ENCODE measurements at regions not wholly inside any gene's neighbourhood (a gene's known extent, or its start where the extent isn't known, plus 50 kb on each side); places are given as distances from the start of the nearest gene placed in this dataset.

DNA sequence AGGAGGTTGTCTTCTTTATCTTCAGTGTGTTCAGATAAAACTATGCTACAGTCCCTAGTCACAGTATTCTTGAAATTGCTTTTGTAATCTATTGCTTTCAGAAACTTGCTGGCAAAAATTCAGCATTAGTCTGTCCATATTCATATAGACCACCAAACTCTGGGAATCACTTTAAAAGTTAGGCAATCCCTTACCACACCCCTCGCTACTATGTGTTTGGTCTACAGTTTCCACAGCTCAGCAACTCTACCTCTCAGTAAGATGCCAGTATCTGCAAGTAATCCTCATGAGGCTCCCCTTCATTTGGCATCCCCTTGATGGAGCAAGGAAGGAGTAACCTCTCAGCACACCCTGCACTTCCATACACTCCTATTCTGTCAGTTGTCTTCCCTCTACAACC lies 1706.6 kb upstream of the CELF4 start (continued):
- TF ChIP-seq MYB (IDR thresholded peaks at IDR 0.05; ENCODE audit: borderline replicate concordance, low read depth, low read length) (no peak), ETV6 (conservative IDR thresholded peaks at IDR 0.05 in 1 of 2, IDR thresholded peaks at IDR 0.05 in 1 of 2; ENCODE audit: borderline replicate concordance in 1 of 2, low read depth in 1 of 2) (no peak), SRF (IDR thresholded peaks at IDR 0.05; ENCODE audit: low read depth in 2 of 2, low read length in 2 of 2) (no peak), KAT2A (conservative IDR thresholded peaks at IDR 0.05; ENCODE audit: control insufficient read depth, low read depth, low read length) (no peak)

DNA sequence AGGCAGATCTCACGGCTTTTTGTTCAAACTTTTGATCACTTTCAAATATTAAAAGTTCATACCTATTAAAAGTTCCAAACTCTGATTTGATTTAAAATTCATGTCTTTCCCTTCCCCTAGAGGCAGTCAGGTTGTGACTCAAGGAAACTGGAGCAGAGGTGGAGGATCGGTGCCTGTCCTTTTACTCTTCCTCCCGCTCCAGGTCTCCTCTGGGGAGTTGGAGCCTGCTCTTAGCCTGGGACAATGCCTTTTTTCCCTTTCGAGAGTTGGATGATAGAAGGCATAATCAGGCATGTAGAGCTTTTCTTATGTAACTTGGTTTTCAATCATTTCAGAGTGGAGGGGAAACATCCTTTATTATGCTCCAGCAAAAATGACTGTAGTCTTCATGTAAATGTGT lies 1706.1 kb upstream of the CELF4 start:
- ATAC-seq (no peak), FAIRE-seq (no peak), DNase-seq (ENCODE audit: low read depth, low spot score) (no peak)
- Histone ChIP-seq H4K20me1 (ENCODE audit: control insufficient read depth, insufficient read depth) (no peaks in the 10 kb centered on the region), H3K4me1 (ENCODE audit: control insufficient read depth, insufficient read depth, low read length) (no peaks in the 10 kb centered on the region), H3K36me3 (ENCODE audit: control insufficient read depth in 2 of 2, insufficient read depth in 2 of 2, low read length in 1 of 2) (no peaks in the 10 kb centered on the region), H3K27me3 (replicated peaks in 1 of 2; ENCODE audit: control insufficient read depth in 2 of 2, insufficient read depth in 2 of 2, low read length in 1 of 2) (no peaks in the 10 kb centered on the region), H3K9ac (ENCODE audit: control insufficient read depth, insufficient read depth, low read length) (no peak overlapping the region), H2AFZ (ENCODE audit: control insufficient read depth, low read depth, low read length) (no peak overlapping the region), H3K4me2 (ENCODE audit: control insufficient read depth, insufficient read depth) (no peak overlapping the region), H3K4me3 (no peak overlapping the region), H3K9me3 (replicated peaks; ENCODE audit: control insufficient read depth, insufficient read depth, low read length) (no peaks in the 10 kb centered on the region), H3K27ac (ENCODE audit: control insufficient read depth, insufficient read depth) (no peak overlapping the region), H3K79me2 (ENCODE audit: control insufficient read depth, insufficient read depth, low read length) (no peaks in the 10 kb centered on the region)
- RAD21 ChIA-PET (ENCODE audit: unreplicated experiment), result no interaction called here
- in situ Hi-C loops (cut with MboI), result no loop called here
- POLR2A ChIA-PET, result no interaction called here
- intact Hi-C loops (cut with micrococcal nuclease; ENCODE audit: unreplicated experiment), result no loop called here
- SMC1A ChIA-PET (ENCODE audit: uncharacterized antibody, unreplicated experiment), result no interaction called here
- CTCF ChIA-PET, result interaction anchor here (0.6 kb wide), 1 partner anchor 49 kb away, joined by 3 read pairs; no protein-coding TSS in a partner anchor
- no TSS peak for BruUV-seq (replicated peaks)
- 10% methylated on average over 4 of the region's 4 CpGs for WGBS (ENCODE audit: insufficient coverage, insufficient replicate concordance, low lambda C conversion rate, missing lambda C conversion rate)
- TF ChIP-seq NFXL1 (IDR thresholded peaks at IDR 0.05; ENCODE audit: borderline replicate concordance), result no peak
- no peak for TF ChIP-seq SUZ12 (IDR thresholded peaks at IDR 0.05; ENCODE audit: unreplicated experiment)
- TF ChIP-seq, protein P1, sequence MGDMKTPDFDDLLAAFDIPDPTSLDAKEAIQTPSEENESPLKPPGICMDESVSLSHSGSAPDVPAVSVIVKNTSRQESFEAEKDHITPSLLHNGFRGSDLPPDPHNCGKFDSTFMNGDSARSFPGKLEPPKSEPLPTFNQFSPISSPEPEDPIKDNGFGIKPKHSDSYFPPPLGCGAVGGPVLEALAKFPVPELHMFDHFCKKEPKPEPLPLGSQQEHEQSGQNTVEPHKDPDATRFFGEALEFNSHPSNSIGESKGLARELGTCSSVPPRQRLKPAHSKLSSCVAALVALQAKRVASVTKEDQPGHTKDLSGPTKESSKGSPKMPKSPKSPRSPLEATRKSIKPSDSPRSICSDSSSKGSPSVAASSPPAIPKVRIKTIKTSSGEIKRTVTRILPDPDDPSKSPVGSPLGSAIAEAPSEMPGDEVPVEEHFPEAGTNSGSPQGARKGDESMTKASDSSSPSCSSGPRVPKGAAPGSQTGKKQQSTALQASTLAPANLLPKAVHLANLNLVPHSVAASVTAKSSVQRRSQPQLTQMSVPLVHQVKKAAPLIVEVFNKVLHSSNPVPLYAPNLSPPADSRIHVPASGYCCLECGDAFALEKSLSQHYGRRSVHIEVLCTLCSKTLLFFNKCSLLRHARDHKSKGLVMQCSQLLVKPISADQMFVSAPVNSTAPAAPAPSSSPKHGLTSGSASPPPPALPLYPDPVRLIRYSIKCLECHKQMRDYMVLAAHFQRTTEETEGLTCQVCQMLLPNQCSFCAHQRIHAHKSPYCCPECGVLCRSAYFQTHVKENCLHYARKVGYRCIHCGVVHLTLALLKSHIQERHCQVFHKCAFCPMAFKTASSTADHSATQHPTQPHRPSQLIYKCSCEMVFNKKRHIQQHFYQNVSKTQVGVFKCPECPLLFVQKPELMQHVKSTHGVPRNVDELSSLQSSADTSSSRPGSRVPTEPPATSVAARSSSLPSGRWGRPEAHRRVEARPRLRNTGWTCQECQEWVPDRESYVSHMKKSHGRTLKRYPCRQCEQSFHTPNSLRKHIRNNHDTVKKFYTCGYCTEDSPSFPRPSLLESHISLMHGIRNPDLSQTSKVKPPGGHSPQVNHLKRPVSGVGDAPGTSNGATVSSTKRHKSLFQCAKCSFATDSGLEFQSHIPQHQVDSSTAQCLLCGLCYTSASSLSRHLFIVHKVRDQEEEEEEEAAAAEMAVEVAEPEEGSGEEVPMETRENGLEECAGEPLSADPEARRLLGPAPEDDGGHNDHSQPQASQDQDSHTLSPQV (IDR thresholded peaks at IDR 0.05), result no peak
- no peak for TF ChIP-seq CBX5 (IDR thresholded peaks at IDR 0.05; ENCODE audit: low read depth)
- no peak for TF ChIP-seq HDAC6 (IDR thresholded peaks at IDR 0.05; ENCODE audit: unreplicated experiment)
- TF ChIP-seq TCF12 (IDR thresholded peaks at IDR 0.05; ENCODE audit: low read depth, low read length), result no peak
- no peak for TF ChIP-seq TAF1 (IDR thresholded peaks at IDR 0.05; ENCODE audit: borderline replicate concordance, low read depth, low read length)
- no peak for TF ChIP-seq PML (IDR thresholded peaks at IDR 0.05; ENCODE audit: low read length)
- TF ChIP-seq, protein P2, sequence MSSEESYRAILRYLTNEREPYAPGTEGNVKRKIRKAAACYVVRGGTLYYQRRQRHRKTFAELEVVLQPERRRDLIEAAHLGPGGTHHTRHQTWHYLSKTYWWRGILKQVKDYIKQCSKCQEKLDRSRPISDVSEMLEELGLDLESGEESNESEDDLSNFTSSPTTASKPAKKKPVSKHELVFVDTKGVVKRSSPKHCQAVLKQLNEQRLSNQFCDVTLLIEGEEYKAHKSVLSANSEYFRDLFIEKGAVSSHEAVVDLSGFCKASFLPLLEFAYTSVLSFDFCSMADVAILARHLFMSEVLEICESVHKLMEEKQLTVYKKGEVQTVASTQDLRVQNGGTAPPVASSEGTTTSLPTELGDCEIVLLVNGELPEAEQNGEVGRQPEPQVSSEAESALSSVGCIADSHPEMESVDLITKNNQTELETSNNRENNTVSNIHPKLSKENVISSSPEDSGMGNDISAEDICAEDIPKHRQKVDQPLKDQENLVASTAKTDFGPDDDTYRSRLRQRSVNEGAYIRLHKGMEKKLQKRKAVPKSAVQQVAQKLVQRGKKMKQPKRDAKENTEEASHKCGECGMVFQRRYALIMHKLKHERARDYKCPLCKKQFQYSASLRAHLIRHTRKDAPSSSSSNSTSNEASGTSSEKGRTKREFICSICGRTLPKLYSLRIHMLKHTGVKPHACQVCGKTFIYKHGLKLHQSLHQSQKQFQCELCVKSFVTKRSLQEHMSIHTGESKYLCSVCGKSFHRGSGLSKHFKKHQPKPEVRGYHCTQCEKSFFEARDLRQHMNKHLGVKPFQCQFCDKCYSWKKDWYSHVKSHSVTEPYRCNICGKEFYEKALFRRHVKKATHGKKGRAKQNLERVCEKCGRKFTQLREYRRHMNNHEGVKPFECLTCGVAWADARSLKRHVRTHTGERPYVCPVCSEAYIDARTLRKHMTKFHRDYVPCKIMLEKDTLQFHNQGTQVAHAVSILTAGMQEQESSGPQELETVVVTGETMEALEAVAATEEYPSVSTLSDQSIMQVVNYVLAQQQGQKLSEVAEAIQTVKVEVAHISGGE (CRISPR knock-in tag; IDR thresholded peaks at IDR 0.05), result no peak

Data from GM12878 (cell line).